ENCODE measurements at regions not wholly inside any gene's neighbourhood (a gene's known extent, or its start where the extent isn't known, plus 50 kb on each side); places are given as distances from the start of the nearest gene placed in this dataset.

DNA sequence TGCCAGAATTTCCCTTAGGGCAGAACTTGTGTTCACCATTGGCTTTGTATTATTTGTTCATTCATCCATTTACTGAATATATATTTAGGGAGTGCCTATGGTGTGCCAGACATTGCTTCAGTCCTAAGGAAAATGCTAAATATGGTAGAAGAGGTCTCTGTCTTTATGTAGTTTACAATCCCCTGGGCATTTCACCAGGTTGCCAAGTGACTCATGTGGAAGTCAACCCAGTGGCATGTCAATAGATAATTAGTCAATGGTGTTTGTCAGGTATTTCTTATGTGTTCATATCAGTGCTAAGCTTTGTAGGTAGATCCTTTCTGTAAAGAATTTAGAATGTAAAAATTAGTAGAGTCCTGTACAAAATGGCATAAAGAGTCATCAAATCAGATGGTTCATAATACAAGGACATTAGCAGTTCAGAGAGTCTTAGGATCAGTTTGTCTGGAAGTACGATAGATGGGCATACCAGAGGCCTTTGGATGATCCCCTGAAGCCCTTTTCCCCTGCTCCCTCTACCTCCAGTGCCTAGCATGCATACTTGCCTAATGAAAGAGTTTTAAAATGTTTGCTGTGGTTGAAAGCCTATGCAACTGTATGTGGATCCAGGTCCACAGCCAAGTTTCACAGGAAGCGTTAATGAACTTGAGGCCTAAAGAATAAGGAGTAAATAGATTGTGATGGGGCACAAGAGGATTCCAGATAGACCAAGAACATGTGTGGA lies 58.5 kb upstream of the SESN3 start:
- no peaks in the 10 kb centered on the region for H3K36me3 ChIP-seq
- no peak overlapping the region for H3K27ac ChIP-seq
- no peaks in the 10 kb centered on the region for H3K9me3 ChIP-seq
- H3K27me3 ChIP-seq = no peaks in the 10 kb centered on the region
- no peak overlapping the region for H3K4me3 ChIP-seq
- H3K4me1 ChIP-seq (ENCODE audit: insufficient read depth) = no peaks in the 10 kb centered on the region
- DNase-seq = no peak
- WGBS, 3 donors = 95 to 97% (median 95%) methylated on average over 2 of the region's 2 CpGs
- intact Hi-C loops (cut with DNase I) = no loop called here
- TF ChIP-seq EP300 (IDR thresholded peaks at IDR 0.05) (no peak), POLR2A (IDR thresholded peaks at IDR 0.05) (no peak)
- TF ChIP-seq, protein P1, sequence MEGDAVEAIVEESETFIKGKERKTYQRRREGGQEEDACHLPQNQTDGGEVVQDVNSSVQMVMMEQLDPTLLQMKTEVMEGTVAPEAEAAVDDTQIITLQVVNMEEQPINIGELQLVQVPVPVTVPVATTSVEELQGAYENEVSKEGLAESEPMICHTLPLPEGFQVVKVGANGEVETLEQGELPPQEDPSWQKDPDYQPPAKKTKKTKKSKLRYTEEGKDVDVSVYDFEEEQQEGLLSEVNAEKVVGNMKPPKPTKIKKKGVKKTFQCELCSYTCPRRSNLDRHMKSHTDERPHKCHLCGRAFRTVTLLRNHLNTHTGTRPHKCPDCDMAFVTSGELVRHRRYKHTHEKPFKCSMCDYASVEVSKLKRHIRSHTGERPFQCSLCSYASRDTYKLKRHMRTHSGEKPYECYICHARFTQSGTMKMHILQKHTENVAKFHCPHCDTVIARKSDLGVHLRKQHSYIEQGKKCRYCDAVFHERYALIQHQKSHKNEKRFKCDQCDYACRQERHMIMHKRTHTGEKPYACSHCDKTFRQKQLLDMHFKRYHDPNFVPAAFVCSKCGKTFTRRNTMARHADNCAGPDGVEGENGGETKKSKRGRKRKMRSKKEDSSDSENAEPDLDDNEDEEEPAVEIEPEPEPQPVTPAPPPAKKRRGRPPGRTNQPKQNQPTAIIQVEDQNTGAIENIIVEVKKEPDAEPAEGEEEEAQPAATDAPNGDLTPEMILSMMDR (IDR thresholded peaks at IDR 0.05) = no peak

- no peaks in the 10 kb centered on the region for H3K9me3 ChIP-seq
- H3K36me3 ChIP-seq = no peaks in the 10 kb centered on the region
- WGBS, 3 donors = 76 to 88% (median 83%) methylated on average over 4 of the region's 4 CpGs
- peaks cover 3% of the 10 kb centered on the region for H3K4me1 ChIP-seq (ENCODE audit: insufficient read depth)
- DNase-seq = no peak
- no peak overlapping the region for H3K27ac ChIP-seq
- H3K4me3 ChIP-seq = no peak overlapping the region
- TF ChIP-seq, protein P1 (IDR thresholded peaks at IDR 0.05) = no peak
- no peak for TF ChIP-seq EP300 (IDR thresholded peaks at IDR 0.05)
- no peak for TF ChIP-seq POLR2A (IDR thresholded peaks at IDR 0.05)
- intact Hi-C loops (cut with DNase I) = no loop called here
- H3K27me3 ChIP-seq = no peaks in the 10 kb centered on the region
These were observed 53.4 kb upstream of the SESN3 start for GRCh38 chr11:95284057-95285052.

- WGBS, 3 donors = 83 to 95% (median 86%) methylated on average over 3 of the region's 3 CpGs
- H3K27me3 ChIP-seq = no peaks in the 10 kb centered on the region
- no peak overlapping the region for H3K27ac ChIP-seq
- H3K36me3 ChIP-seq = no peaks in the 10 kb centered on the region
- peaks cover 3% of the 10 kb centered on the region for H3K4me1 ChIP-seq (ENCODE audit: insufficient read depth)
- H3K4me3 ChIP-seq = no peak overlapping the region
- no peaks in the 10 kb centered on the region for H3K9me3 ChIP-seq
- intact Hi-C loops (cut with DNase I) = no loop called here
- TF ChIP-seq POLR2A (IDR thresholded peaks at IDR 0.05) (no peak), EP300 (IDR thresholded peaks at IDR 0.05) (no peak)
- TF ChIP-seq, protein P1 (IDR thresholded peaks at IDR 0.05) = no peak
- DNase-seq = no peak
These were observed 52.6 kb upstream of the SESN3 start for GRCh38 chr11:95283650-95284049.

- H3K27ac ChIP-seq = no peak overlapping the region
- intact Hi-C loops (cut with DNase I) = no loop called here
- 82 to 87% (median 86%) methylated on average over 3 of the region's 3 CpGs for WGBS, 3 donors
These were observed 52.1 kb upstream of the SESN3 start for GRCh38 chr11:95283146-95283545.

More at GRCh38 chr11:95283146-95283545, 52.1 kb upstream of the SESN3 start:
- Histone ChIP-seq H3K36me3 (no peaks in the 10 kb centered on the region), H3K27me3 (no peaks in the 10 kb centered on the region), H3K4me1 (ENCODE audit: insufficient read depth) (peaks cover 3% of the 10 kb centered on the region), H3K4me3 (no peak overlapping the region), H3K9me3 (no peaks in the 10 kb centered on the region)
- TF ChIP-seq EP300 (IDR thresholded peaks at IDR 0.05) = no peak
- DNase-seq = no peak

All from ovary (tissue), 7 donors.